ENCODE measurements at regions not wholly inside any gene's neighbourhood (a gene's known extent, or its start where the extent isn't known, plus 50 kb on each side); places are given as distances from the start of the nearest gene placed in this dataset.
A peak's percentile ranks its signal among the peaks of the same experiment; 100 is the strongest.
"Not testable (repeated sequence)": the region's sequence is repeated elsewhere in the genome, so short reads cannot be mapped to it uniquely, and the experiment has no call there.

DNA sequence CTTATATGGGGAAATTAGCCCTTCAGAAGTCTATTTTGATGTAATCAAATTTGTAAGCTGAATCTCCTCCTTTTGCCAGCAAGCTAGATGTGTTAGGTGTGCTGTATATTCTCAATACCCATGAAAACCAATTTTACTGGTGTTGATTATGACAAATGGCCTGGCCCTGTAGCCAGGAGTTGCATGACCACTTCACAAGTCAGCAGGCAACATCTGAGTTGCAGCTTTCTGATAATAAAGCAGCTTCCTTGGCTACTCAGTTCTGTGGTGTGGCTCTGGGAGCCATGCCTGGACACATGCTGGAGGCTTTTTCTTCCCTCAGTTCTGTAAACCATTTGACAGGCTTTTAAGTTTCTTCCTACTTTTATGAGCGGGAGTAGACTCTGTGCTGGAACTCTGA is 154.1 kb upstream of the CXCL13 start:
- DNase-seq = no peak

DNA sequence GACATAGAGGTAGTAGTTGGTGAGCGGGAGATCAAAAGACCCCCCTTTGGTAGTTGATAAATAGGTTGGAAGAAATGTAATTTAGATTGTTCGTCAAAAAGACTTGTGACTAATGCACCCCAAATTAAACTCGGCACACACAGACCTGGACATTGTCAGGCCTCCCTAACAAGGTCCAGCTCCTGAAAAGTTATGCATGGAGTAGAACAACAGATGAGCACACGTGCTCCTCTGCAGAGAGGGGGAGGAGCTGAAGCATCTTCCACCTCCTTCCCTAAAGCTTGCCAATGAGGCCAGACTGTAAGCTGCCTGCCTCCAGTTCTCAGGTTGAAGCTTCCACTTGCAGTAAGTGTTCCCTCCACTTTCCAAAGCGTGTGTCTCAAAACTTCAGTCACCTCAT is 153.5 kb upstream of the CXCL13 start:
- not testable (repeated sequence) for DNase-seq

DNA sequence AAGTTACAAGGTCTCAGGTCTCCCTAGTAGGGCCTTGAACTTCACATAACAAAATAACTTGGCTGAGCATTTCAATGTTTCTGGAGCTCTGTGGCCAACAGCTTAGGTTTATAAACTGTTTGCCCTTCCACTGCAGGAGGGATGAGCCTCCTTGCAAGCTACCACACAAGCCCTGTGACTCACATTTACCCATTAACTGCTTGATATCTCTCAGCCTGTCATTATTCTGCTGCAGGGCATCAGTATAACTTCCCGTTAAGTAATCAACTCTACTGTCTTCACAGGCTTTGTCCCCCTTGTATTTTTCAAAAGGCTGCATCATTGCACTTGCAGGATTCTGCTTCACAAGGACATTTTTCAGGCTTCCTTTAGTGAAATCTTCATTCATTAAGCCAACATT is 151.7 kb upstream of the CXCL13 start:
- DNase-seq = no peak

DNA sequence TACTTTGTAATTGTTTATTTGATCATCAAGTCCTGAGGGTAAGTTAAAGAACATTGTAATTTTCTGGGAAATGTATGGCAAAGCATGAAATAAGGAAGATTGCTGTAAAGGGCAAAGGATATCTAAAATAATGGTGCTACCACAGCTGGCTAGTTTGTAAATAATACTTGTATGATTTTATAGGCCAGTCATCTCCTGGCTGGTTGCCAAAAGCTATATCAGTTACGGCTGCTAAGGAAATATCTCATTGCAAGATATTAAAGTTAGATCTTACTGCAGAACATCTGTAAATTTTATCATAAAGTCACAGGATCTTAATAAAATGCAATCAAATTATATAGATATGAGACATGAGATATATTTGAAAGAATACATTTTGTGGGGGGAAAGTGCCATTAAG is 150.8 kb upstream of the CXCL13 start:
- DNase-seq = no peak

DNA sequence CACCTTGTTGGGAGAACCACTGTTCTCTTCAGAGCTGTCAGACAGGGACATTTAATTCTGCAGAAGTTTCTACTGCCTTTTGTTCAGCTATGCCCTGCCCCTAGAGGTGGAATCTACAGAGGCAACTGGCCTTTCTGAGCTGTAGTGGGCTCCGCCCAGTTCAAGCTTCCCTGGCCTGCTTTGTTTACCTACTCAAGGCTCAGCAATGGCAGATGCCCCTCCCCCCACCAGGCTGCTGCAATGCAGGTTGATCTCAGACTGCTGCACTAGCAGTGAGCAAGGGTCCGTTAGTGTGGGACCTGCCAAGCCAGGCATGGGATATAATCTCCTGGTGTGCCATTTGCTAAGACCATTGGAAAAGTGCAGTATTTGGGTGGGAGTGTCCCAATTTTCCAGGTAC is 141.5 kb upstream of the CXCL13 start:
- not testable (repeated sequence) for DNase-seq

DNA sequence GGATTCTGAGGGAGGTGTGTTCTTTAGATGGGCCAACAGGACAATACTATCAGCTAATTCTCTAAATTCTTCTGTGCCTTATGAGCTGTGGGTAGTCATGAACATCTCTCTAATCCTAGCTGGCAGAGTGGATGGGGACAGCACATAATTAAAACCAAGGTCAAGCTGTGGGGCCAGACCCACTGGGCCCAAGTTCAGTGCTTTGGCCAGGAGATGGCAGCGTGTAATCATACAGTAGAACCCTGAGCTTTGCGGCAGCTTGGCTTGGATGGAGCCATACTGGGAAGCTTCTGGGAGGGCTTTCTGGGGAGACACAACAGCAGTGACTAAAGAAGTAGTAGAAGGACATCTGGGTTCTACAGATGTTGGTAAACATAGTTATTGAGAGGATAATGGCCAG is 140.3 kb upstream of the CXCL13 start:
- DNase-seq = no peak

DNA sequence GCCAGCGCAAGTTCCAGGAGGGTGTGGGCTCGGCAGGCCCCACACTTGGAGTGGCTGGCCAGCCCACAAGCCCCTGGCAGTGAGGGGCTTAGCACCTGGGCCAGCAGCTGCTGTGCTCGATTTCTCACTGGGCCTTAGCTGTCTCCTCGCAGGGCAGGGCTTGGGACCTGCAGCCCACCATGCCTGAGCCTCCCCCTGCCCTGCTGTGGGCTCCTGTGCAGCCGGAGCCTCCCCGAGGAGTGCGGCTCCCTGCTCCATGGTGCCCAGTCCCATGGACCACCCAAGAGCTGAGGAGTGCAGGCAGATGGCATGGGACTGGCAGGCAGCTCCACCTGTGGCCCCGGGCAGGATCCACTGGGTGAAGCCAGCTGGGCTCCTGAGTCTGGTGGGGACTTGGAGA is 139.2 kb upstream of the CXCL13 start:
- DNase-seq = no peak

DNA sequence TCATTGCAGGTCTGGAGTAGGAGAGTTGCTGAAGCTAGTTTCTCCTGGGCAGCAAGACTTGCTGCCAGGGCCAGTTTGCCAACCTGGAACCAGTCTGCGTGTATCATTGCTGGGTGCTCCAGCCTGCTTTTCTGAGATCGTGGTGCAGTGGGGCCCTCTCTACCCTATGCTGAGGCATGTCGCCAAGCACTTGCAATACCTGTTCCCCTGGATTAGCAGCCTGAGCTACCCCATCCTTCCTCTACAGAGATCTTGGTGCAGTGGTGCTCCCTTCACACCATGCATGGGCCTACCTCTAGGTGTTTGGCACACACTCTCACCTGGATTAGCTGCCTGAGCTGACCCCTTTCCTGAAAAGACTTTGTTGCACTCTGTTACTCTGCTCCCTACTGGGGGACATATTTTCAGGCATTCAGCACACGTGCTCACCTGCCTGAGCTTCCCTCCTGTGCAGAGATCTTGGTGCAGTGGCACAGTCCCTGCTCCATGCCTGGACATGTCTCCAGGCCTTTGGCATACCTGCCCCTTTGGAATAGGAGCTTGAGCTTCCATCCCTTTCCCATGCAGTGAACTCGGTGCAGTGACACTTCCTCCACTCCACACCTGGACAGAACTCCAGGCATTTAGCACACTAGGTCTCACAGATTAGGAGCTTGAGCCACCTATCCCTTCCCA is 133.7 kb upstream of the CXCL13 start:
- DNase-seq = no peak

DNA sequence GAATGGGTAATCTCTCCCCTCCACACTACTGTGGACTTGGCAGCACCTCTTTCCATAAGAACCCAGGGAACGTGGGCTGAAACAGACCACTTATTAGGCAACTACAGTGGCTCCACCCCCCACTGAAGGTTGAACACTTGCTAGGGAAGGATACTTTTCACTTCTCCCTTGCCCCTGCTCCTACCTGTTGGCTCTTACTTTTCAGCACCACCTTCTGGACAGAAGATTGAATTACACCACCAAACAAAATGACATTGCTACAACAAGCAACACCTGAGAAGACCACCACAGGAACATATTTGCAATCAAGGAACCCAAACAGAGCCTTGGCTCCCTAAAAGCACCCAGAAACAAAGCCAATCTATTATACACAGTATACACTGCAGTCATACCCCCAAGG is 132.1 kb upstream of the CXCL13 start:
- no peak for DNase-seq

DNA sequence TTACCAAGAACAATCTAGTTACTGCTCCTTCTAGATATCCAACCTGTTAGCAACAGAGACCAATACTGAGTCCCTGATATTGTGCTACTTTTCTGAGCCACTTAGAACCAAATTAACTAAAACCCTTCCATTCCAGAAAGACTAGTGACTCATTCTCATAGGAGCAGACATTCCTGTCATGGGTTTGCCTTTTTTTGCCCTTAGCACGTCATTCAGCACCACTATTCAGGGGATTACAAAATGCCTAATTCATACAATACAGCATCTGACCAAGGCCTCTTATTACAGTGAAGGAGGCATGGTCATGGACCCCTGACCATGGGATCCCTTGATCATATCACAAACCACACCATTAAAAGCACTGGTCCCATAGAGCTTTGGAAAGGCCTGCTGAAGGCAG is 123.8 kb upstream of the CXCL13 start:
- no peak for DNase-seq

DNA sequence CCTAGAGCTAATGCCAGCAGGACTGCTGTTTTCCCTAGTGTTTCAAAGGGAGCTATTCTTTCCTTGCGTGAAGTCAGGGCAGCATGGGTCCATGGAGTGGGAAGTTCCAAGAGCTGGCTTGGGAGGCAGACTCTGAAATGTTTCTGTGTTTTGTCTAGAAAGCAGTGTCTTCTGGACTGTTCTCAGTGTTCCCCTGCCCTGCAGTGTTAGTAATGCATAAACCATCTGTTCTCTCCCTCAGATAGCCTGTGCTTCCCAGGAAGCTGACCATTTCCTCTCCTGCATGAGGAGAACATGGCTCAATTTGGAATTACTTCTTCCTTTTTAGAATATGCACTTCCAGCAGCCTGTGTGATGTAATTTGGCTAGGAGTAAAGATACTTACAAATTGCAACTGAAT is 116.7 kb upstream of the CXCL13 start:
- DNase-seq = no peak

DNA sequence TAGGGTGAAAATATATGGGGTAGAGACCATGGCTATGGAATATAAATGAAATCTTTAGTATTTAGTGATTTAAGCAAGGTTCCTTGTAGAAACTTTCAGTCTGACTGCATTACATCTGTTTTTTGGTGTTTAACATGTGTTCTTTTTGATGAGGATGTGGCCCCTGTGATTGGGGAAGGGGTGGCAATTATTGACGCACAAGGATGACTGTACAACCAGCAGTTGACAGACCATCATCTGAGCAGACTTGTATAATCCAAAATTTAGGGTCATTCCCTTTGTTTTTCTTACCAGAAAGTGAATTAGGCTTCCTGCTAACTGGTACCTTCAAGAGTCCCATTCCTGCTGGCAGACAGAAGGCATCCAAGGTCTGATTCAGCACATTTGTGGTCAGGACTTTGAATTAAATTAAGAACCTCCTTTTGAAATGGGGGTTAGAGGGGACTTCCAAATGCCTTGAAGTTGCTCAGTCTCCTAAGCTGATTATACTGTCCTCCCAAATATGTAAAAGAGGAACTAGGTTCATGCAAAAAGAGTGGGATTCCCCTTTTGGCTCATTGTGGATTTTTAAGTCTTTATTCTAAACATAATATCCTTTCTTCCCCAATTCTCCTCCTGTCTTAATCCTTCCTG is 112.4 kb upstream of the CXCL13 start:
- DNase-seq = peak in 1 of 2 donors; percentile 21

DNA sequence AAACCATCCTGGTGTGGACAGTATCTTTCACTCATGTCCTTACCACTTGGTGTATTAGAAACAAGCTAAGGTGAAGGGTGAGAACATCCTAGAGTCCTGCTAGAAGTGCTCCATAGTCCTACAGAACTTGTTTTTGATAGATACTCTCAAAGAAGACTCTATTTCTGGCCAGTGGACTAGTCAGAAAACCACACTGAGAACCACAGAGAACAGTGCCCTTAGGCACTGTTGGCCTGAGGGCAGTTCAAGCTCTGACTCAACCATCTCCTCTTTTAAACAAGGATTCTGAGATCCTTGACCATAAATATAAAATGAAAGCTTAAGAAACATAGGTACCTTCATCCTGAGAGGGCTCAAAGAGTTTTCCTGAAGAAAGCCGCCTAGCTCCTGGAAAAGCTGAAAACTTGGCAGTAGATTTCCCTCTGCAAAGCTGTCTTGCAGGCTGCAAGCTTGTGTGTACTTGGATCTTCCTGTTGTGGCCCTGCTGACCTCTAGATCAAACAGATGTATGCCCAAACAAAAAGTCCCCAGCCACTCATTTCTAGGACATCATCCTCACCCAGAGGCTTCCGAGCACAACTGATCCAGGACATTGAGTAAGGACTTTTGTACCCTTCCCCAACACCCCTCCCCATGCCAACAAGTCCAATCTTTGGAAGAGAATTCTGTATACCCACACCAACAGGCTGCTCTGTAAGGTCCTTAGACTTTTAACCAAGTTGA is 111.6 kb upstream of the CXCL13 start:
- no peak for DNase-seq

DNA sequence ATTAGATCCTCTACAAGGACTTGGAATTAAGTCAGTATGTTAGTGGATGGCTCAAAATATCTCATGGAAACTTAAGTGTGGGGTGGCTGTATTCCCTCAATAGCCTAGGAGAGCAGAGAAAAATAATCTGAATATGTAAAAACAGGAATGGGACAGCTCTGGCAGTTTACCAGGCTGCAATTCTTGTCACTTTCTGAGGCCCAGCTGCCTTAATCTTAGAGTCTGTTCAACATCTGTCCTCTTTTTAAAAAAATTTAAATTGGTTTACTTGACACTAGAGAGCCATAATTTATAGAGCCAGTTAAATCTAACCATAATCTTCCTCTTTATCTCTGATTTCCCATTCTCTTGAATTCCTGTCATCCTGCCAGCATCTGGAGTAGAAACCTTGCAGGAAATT is 109.2 kb upstream of the CXCL13 start:
- DNase-seq = no peak

DNA sequence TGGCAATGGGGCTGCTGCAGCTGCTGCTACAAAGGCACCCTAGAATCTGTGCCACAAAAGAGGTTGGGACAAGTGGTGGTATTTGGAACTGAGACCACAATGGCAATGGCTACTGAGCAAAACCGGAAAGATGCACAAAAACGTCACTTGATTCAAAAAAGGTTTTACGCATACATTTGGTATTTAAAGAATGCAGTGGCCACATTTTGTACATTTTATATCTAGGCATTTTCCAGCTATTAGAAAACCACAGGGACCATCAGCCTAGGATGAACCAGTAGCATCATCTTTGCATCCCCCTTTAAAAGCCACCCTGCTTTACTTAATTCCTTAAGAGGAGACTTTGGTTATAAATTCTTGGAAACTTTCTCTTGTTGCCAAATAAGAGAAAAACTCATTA is 104.8 kb upstream of the CXCL13 start:
- no peak for DNase-seq

DNA sequence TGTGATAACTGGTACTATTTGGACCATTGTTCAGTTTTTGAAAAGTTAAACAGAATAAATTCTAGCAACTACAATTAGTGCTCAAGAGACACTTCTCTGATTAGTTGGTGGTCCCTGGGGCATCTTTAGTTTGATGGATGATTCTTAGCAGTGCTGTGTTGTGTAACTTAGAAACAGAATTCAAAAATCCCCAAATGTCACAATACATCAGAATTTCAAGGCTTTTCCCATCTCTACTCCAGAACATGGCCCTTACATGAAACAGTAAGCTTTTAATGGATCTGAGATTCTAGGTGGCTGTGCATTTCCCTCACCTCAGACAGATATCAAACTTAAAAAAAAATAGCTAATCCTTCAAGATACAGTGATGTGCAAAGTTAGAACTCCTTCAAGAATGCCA is 104.4 kb upstream of the CXCL13 start:
- no peak for DNase-seq

DNA sequence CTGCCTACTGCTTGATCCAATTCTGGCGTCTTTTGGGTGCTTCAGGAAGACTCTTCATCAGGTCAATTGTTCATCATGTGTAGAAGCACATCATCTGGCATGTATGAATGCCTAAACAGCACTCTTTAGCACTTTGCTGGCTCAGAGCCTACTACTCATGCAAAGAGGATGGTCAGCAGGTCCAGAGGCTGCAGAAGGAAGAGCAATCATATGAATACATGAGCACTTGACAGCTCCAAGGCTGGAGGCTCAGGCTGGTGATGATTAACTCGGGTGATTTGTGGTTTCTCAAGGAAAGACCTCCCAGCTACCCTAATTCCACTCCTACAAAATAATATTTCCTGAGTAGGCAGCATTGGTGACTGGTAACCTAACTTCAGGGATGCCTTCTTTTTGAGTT is 103.8 kb upstream of the CXCL13 start:
- DNase-seq = no peak

DNA sequence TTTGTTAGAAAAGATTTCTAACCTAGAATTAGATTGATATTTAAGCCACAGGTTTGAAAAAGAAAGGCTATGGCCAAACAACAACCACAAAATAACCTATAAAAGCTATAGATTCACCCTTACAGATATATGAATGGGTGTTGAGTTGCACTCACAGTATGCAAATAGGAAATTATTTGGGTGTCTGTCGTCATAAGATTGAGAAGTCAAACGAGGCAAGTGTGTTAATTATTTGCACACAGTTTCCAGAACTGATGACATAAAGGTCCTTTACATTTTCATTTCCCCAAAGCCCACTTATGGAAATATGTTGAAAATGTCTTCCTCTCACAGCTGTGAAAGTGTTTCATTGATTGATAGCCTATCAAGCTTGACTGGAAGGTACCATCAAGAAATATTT is 101.2 kb upstream of the CXCL13 start:
- DNase-seq = no peak

DNA sequence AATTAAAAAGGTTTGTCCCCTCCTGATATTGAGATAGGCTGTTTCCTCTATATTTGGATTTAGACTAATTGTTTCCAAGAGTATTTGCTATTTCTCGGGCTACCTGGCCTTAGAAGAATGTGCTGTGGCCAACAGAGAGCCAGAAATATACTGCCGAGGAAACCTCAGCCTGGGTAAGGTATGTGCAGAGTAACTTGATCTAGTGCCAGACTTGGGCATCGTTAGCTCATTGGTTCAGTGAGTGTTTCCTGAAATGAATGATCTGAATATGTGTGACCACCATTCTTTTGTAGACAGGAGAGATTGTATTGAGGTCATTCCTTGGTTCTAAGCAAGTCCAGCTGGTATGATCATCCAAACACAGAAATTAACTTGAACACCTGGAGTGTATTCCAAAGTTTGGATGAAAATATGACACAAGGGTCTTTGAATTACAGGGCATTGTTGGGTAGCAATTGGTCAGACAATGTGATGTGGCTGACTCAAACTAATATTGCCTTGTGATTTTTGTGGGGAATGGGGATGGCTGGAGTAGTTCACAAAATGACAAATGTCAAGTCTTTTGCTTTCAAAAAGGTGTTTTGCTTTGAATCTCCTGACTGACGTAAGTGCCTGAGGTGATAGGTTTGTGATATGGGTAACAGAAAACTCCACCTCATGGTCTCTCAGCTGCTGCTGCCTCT is 100.2 kb upstream of the CXCL13 start:
- no peak for DNase-seq

DNA sequence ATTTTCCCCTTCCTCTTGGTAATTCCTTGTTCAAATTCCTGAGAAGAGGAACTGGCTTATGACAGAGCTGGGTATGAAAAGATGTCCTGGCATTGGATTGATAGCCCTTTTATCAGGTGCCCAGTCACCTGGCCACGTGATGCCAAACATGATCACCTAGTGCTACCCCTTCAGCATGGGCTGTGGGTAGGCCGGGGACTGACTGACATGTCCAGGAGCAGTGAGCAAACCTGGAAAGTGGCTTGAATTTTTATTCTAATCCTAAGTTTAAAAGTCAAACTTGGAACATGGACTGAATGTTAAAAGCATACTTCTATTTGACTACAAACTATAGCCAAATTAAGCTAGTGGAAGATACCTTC is 99.7 kb upstream of the CXCL13 start:
- no peak for DNase-seq

DNA sequence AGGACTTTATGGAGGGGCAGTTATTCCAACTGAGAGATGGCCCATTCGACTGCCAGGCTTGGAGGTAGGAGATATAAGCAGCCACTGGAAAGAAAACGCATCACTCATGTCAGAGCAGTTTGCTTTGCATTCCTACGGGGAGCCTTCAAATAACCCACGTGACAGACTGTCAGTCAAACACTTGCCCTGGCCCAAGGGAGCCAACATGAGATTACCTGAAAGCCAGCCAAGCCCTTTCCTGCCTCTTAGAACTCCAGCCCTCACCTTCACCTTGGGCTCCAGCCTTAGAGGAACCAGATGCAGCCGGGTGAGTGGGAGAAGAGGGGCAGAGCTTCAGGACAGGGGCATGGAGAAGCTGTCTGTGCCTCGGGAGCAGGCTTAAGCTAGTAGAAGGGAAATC is 95.3 kb upstream of the CXCL13 start:
- DNase-seq = no peak

DNA sequence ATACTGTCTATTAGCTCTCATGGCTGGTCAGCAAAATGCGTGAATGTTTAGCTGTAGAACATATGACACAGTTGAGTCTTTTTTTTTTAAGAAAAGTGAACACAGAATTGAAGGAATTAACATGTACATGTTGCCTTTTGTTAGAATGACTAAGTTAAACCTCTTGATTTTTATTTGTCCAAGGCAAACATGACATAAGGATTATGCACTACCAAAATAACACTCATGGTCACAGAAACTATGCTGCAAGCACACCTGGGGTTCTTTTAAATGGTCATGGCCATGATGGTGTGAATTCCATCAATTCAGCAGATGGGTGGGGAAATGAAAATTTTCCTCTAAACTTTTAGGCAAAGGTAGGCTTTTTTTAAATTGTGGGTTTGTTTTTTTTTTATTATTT is 80.1 kb upstream of the CXCL13 start:
- no peak for DNase-seq

DNA sequence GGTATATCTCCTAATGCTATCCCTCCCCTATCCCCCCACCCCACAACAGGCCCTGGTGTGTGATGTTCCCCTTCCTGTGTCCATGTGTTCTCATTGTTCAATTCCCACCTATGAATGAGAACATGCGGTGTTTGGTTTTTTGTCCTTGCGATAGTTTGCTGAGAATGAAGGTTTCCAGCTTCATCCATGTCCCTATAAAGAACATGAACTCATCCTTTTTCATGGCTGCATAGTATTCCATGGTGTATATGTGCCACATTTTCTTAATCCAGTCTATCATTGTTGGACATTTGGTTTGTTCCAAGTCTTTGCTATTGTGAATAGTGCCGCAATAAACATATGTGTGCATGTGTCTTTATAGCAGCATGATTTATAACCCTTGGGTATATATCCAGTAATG is 77.7 kb upstream of the CXCL13 start:
- DNase-seq = not testable (repeated sequence)

DNA sequence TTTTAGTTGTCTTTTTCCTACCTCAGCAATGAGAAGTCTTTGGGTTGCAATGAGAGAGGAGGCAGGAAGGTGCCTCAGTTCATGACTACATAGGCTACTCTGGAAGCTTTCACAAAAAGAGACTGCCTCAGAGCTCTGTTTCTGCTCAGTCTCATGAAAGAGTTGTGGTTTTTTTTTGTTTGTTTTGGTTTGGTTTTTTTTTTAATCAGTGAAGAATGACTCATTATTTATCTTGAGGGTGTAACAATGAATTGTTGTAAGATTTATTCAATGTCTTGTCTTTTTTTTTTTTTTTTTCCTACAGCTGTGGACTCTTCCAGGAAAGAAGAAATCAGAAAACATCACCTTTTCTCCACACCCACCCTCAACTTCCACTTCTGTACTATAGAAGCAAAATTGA is 67.5 kb upstream of the CXCL13 start:
- no peak for DNase-seq
